ENCODE measurements at regions not wholly inside any gene's neighbourhood (a gene's known extent, or its start where the extent isn't known, plus 50 kb on each side); places are given as distances from the start of the nearest gene placed in this dataset.
"Not testable (repeated sequence)": the region's sequence is repeated elsewhere in the genome, so short reads cannot be mapped to it uniquely, and the experiment has no call there.

DNA sequence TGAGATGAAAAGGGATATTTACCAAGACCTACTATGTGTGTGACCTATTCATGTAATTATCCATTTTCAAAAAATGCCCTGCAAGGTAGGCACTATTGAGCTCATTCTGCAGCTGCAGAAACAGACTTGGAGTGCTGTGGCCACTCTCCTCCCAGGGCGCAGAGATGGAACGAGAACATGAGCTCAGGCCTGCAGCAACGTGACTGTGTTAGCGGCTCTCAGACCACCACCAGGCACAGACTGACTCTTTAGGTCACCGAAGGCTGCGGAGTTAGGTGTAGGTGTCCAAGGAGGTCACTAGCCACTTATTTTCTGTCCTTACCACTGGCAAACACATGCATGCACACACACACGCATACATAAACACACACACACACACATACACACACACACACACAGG lies 271.4 kb upstream of the DIO3 start:
- DNase-seq (ENCODE audit: low read depth): no peak
- TF ChIP-seq, protein P1, sequence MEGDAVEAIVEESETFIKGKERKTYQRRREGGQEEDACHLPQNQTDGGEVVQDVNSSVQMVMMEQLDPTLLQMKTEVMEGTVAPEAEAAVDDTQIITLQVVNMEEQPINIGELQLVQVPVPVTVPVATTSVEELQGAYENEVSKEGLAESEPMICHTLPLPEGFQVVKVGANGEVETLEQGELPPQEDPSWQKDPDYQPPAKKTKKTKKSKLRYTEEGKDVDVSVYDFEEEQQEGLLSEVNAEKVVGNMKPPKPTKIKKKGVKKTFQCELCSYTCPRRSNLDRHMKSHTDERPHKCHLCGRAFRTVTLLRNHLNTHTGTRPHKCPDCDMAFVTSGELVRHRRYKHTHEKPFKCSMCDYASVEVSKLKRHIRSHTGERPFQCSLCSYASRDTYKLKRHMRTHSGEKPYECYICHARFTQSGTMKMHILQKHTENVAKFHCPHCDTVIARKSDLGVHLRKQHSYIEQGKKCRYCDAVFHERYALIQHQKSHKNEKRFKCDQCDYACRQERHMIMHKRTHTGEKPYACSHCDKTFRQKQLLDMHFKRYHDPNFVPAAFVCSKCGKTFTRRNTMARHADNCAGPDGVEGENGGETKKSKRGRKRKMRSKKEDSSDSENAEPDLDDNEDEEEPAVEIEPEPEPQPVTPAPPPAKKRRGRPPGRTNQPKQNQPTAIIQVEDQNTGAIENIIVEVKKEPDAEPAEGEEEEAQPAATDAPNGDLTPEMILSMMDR (IDR thresholded peaks at IDR 0.05; ENCODE audit: insufficient read depth, low read depth, low read length, missing control alignments): no peak
- H3K4me3 ChIP-seq (ENCODE audit: low read length): no peak overlapping the region

DNA sequence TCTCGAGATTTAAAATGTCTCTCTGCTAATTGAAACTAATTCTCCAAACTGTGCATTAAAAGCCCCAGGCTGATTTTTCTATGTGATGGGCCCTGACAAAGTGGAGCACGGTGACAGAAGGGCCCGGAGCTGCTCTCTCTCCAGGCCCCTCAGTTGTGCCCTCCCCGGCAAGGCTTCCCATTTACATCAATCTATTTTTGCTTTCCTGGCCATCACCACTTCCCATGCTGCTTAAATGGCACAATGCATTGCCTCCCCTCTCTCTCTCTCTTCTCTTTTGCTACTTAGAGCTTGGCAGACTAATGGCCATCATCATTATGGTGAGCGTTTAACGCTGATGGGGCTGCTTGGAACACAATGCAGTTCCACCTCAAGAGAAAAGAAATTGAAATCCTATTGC lies 270.7 kb upstream of the DIO3 start:
- TF ChIP-seq, protein P1 (IDR thresholded peaks at IDR 0.05; ENCODE audit: insufficient read depth, low read depth, low read length, missing control alignments): no peak
- H3K4me3 ChIP-seq (ENCODE audit: low read length): no peak overlapping the region
- DNase-seq (ENCODE audit: low read depth): no peak

DNA sequence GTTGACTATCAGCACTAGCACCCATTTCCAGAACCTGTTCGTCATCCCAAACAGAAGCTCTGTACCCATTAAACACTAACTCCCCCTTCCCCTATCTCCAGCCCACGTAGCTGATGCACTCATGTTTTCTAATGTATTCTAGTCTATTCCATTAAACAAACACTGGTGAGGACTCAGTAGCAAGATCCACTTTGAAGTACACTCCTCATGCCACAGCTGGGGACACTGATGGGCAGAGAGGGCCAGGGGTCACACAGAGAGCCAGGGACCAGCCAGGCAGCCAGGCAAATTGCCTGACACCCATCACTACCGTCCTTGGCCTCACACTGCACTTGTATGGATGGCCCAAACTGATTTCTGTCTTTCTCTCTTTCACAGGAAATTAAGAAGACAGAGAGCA lies 269.9 kb upstream of the DIO3 start:
- TF ChIP-seq, protein P1 (IDR thresholded peaks at IDR 0.05; ENCODE audit: insufficient read depth, low read depth, low read length, missing control alignments): no peak
- DNase-seq (ENCODE audit: low read depth): no peak
- no peak overlapping the region for H3K4me3 ChIP-seq (ENCODE audit: low read length)

DNA sequence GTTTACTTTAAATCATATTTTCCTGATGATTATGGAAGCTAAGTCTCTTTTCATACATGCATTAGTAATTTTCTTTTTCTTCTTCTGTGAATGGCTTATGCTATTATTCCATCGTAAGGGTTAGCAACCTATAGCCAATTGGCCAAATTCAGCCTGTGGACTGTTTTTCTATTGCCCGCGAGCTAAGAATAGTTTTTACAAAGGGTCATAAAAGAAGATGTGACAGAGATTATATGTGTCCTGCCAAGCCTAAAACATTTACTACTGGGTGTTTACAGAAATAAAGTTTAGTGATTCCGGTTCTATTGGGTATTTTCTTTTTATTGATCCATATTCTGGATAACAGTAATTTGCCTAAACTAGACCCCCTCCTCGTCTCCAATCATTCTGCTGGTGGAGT lies 268.8 kb upstream of the DIO3 start:
- DNase-seq (ENCODE audit: low read depth): no peak
- H3K4me3 ChIP-seq (ENCODE audit: low read length): no peak overlapping the region
- TF ChIP-seq, protein P1 (IDR thresholded peaks at IDR 0.05; ENCODE audit: insufficient read depth, low read depth, low read length, missing control alignments): no peak

DNA sequence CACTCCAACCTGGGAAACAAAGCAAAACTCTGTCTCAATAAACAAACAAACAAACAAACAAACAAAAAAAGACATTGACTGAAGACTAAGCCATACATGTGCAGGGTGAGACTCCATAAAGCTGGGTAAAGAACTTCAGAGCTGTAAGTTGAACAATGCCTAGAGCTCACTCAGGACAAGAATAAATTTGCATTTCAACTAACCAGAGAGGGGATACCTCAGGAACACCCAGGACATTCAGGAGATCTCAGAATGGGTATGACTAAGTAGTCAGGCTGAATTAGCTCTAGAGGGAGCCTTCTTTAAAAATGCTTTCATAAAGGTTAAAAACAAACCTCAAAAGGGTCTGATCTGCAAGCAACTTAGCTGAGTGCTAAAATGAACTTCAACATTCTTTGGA lies 267.7 kb upstream of the DIO3 start:
- H3K4me3 ChIP-seq (ENCODE audit: low read length): no peak overlapping the region
- DNase-seq (ENCODE audit: low read depth): no peak
- TF ChIP-seq, protein P1 (IDR thresholded peaks at IDR 0.05; ENCODE audit: insufficient read depth, low read depth, low read length, missing control alignments): no peak

DNA sequence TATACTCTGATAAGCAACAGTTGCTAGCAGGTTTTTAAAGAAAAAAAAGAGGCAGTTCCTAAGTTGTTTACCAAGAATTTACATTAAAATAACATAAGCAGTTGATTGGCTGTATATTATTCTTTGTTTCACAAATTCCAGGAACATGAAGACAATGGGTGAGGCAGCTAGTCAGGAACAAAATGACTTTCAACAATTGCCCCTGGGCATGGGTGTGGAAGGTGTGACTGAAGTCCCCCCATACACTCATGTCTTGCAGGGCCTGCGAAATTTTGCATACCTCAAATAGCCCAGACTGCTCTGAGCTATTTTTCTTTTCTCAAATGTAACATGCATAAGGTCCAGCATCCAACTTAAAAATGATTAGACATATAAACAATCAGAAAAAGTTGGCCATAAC lies 267.2 kb upstream of the DIO3 start:
- DNase-seq (ENCODE audit: low read depth): no peak

DNA sequence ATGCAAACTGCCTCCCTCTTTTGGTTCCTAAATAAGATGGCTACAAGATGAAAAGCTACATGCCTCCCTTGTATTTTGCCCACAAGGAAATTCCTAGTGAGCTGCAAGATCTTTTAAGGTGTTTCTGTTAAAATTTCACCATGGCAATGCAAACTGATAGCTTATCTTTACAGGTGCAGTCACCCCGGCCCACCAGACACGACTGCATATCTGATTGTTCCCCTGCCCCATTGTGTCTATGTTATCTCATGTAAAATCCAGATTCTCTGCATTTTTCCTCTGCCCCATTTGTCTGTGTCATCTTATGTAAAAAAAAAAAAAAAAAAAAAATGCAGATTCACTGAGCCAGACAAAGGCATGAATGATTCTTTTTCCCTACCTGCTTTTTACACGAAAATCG lies 261.5 kb upstream of the DIO3 start:
- H3K4me3 ChIP-seq (ENCODE audit: low read length); DNase-seq (ENCODE audit: low read depth): not testable (repeated sequence)

More for the DNA sequence above, 267.2 kb upstream of the DIO3 start:
- TF ChIP-seq, protein P1 (IDR thresholded peaks at IDR 0.05; ENCODE audit: insufficient read depth, low read depth, low read length, missing control alignments): no peak
- H3K4me3 ChIP-seq (ENCODE audit: low read length): no peak overlapping the region

DNA sequence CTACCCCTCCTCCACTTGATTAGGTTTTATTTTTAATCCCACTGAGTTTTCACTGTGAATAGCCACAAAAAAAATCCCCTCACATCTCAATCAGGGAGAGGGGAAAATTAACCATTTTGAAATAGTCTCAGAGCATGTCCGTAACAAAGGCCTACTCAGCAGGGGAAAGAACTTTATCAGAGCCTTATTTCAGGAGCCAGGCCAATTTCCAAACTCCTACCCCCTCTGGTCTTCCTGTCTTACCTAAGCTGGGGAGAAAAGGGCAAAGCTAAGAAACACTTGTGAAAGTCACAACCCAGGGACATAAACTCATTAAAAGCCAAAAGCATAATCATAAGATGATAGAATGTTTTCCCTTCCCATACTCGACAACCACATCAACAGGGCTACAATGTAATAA lies 260.3 kb upstream of the DIO3 start:
- no peak overlapping the region for H3K4me3 ChIP-seq (ENCODE audit: low read length)
- no peak for DNase-seq (ENCODE audit: low read depth)
- TF ChIP-seq, protein P1 (IDR thresholded peaks at IDR 0.05; ENCODE audit: insufficient read depth, low read depth, low read length, missing control alignments): no peak

DNA sequence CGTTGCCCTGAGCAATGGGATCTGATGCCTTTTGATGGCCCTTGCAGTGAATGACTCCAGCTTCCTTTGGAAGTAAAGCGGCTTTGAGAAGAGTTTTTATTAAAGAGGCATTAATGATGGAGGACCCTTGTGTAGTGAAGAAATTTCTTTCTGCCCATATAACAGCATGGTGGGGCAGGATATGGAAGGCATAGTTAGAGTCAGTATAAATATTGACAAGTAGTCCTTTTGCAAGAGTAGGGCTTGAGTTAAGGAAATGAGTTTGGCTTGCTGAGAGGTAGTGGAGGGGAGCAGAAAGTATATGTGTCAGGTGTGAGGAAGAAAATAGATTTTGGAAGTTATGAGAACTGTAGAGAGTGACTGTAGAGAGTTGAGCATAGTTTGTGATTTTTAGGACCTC lies 254.1 kb upstream of the DIO3 start:
- not testable (repeated sequence) for DNase-seq (ENCODE audit: low read depth)

DNA sequence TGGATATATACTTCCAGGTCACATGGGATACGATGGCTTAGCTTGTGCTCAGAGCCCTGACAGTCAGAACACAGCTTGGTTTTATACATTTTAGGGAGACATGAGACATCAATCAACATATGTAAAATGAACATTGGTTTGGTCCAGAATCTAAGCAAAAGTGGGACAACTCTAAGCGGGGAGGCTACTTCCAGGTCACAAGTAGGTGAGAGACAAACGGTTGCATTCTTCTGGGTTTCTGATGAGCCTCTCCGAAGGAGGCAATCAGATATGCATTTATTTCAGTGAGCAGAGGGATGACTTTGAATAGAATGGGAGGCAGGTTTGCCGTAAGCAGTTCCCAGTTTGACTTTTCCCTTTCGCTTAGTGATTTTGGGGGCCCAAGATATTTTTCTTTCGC lies 250.1 kb upstream of the DIO3 start:
- H3K4me3 ChIP-seq (ENCODE audit: low read length); DNase-seq (ENCODE audit: low read depth): not testable (repeated sequence)

More for the DNA sequence above, 254.1 kb upstream of the DIO3 start:
- not testable (repeated sequence) for H3K4me3 ChIP-seq (ENCODE audit: low read length)

Data from epithelial cell of esophagus (primary cell).